Umbilical cord (tissue), 1 donor: ENCODE measurements at regions not wholly inside any gene's neighbourhood (a gene's known extent, or its start where the extent isn't known, plus 50 kb on each side); places are given as distances from the start of the nearest gene placed in this dataset.
A peak's percentile ranks its signal among the peaks of the same experiment; 100 is the strongest.

Experiments
- DNase-seq: peaks from one replicate; pipeline ENCODE4 v3.0.0-alpha.2; 2015; ENCODE audit warnings: low spot score

DNA sequence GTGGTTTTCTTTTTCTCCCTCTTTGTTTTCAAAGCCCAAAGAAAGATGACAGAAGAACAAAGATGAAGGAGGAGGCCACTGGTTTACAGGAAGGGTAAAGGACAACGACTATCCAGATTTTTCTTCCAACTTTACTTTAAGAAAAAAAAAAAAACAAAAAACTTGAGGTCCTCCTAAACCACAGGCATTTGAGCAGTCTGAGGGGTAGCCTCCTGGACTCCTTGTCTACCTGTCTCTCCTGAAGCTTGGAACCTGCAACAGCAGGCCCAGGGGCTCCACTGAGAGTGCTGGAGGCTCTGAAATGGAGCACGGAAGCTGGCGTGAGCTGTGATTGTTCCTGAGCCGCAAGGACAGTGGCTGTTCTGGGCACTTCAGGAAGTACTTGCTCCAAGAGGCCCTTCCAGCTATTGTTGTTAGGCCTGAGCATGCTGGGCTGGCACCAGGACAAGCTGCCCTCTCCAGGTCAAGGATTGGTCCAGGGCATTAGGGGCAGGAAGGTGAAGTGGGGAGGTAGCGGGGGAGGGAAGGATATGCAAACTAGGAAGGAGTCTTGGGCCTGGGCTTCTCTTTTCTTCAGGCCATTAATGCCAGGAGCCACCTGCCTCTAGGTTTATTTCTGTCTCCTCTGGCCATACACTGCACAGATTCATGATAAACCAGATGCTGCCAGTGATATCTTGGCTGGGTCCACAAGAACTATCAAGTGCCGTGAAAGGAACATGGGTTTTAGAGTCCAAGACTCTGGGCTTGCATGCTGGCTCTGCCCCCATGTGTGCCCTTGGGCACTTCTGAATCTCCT is 147.3 kb downstream of the CCDC34 start:
- DNase-seq = no peak

DNA sequence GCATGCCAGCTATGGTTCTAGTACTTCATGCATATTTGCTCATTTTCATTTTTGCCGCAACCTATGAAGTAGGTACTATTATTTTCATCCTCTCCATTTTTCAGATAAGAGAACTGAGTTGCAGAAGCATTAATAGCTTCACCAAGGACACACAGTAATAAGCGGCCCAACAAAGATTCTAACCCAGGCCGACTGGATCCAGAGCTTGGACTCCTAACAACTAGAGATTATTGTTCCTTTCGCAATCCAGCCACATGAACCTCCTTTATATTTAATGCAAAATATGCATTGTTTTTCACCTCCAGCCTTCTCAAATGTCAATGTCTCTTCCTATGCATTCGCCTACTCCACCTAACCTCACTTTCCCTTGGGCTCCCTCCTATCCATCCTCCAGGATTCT is 148.3 kb downstream of the CCDC34 start:
- DNase-seq = no peak

DNA sequence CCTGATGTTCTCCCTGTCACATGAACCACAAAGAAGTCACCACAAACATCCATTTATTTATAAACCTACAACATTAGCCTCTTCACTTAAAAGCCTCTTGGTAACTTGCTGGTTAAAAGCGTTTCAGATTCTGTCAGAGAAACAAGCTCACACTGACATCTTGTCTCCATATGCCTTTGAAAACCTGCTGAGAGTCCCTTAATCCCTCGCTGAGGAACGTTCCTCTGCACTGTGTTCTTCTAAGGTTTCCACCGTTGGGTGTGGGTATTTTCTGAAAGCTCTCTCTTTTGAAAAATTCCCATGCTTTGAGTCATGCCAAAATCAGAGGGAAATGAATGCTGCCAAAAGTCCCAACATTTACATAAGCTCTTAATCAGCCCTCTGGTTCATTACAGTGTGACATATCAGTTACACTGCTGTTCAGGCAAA is 149.8 kb downstream of the CCDC34 start:
- peak; percentile 96 for DNase-seq

- DNase-seq = no peak
These were observed 150.7 kb downstream of the CCDC34 start for GRCh38 chr11:27212248-27212780.

GRCh38 chr11:27211370-27212127 is 151.5 kb downstream of the CCDC34 start:
- no peak for DNase-seq

DNA sequence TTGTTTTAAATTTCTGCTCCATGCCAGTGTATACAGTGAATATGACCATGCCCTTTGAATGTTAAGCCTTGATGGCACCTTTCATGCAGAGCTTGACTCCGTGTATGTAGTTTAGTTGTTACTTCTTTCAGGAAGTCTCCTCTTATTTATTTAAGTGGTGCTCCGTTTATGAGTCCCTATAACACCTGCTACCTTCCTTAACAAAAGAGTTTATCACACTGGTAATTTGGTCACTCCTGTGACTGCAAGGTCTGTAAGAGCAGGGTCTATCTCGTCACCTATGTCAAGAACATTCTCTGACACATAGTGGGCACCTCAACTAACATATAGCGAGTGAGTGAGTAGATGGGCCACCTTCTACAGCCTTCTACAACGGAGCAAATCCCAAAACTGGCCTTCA is 152.5 kb downstream of the CCDC34 start:
- no peak for DNase-seq

DNA sequence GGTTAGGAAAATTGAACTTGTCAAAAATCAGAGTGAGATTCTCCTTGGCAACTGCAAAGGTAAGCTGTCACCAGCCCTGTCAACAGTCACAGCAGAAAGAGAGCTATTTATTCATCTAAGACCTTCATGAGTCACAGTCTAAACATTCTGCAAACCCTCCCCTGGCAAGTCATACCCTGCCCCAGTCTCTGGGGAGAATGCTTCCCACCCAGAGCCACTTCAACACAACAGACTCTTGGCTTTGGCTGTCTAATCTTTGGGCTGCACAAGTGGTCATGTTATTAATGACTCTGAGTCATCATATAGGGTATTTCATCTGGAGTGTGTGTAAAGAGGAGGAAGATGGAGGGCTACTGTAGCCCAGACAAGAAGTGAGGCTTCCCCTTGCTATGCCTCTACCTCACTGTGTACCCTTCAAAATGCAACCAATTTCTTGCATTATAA is 153.4 kb downstream of the CCDC34 start:
- peak; percentile 83 for DNase-seq

DNA sequence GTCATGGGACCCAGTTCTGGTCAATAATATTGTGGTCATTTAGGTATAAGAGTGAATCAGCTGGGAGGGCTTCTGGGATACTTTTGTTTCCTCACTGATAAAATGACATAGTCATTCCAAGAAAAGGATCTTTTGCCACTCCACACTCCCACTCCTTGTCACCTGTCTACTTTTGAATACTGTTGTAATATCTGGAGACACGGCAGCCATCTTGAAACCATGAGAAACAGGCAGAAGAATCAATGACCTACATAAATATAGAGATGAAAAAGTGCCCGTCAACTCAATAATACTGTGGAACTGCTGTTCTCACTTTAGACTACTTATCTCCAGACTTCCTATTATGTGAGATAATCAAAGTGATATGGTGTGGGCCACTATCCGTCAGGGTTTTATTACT is 154.2 kb downstream of the CCDC34 start:
- no peak for DNase-seq

DNA sequence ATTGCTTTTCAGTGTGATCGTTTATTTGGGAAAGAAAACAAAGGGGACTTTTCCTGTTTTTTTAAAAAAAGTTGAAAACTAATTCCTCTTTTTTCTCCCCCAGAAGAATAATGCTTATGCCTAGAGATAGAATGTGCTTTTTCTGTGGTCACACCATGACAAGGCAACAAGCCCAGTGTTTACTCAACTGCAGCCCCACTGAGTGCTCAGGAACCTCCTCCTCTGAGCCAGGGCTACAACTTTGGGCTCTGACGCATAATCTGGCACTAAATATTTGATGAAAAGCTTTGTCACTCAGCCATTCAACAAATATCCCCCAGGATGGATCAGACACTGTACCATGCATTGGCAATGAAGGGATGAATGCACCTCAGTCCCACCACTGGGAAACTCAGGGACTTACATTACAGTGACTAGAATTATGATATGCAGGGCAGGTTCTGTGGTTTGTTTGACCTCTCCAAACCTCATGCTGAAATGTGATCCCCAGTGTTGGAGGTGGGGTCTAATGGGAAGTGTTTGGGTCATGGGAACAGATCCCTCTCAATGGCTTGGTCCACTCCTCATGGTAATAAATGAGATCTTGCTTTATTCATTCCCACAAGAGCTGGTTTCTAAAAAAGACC is 155.9 kb downstream of the CCDC34 start:
- DNase-seq = no peak

DNA sequence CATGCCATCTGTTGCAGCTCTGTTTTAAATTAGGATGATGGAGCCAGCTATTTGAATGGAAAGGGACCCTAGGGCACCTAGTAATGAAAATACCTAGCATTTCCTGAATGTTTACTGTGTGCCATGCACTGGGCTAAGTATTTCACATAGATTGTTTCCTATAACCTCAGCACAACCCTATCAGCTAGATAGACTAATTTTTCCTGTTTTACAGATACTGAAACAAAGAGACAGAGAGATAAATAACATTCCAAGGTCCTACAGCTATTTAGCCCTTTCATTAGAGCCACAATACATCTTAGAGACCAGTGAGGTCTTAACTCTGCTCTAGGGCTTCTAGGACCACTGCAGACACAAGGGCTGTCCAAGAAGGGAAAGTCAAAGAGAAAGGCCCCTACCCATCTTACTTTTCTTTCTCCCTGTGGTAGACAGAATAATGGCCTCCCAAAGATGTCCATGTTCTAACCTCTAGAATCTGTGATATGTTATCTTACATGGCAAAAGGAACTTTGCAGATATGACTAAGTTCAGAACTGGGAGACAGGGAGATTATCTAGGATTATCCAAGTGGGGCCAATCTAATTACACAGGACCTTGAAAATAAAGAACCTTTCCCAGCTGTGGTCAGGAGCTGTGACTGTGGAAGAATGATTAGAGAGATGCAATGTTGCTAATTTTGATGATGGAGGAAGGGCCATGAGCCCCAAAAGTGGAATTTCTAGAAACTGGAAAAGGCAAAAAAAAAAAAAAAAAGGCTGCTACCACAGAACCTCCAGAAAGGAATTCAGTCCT is 157.0 kb downstream of the CCDC34 start:
- no peak for DNase-seq

DNA sequence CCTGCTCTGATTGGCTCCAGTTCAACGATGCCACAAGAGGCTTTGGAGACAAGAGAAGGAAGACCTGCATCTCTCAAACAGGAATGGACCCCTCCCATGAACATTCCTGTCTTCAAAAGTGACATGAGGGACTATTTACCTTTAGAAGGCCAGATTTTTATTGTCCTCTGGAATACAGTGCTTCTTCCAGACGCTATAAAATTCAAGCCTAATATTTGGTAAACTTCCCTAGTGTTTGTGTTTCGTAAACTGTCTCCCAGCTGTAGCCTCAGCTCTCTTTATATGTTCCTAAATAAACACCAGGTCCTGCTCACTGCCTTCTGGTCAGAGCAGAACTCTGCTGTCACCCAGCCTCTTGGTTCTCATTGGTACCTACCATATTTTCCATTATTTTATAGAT is 157.8 kb downstream of the CCDC34 start:
- no peak for DNase-seq

DNA sequence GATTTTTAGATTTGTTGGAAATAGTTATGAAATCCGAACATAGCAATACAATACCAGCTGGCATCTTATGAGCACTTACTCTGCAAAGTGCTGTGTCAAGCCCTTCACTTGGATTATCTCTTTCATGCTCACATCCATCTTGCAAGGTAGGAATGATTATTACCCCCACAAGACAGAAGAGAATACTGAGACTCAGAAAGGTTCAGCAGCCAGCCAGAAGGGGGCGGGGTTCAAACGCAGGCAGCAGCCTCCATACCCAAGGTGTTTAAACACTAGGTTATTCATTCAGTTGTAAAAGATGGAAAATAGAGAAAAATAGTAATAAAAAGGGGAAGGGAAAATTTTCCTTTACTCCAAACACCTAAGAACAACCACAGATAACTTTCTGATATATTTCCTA is 158.5 kb downstream of the CCDC34 start:
- no peak for DNase-seq

DNA sequence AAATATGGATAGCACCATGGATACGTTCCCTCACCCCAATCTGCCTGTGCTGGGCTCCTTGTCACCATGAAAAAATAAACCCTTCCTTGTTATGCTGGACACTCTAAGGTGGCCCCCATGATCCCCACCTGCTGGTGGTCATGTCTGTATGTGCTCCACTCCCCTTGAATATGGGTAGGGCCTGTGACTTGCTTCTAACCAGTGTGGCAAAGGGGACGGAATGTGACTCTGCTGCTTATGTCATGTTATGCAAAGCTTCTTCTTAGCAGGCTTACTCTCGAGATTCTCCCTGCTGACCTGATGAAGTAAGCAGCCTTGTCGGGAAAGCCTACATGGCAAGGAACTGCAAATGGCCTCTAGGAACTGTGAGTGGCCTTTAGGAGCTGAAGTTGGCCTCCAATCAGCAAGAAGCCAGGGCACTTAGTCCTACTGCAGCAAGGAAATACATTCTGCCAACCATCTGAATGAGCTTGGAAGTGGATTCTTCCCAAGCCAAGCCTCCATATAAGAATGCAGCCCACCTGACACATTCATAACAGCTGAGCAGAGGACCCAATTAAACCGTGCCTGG is 159.9 kb downstream of the CCDC34 start:
- no peak for DNase-seq

DNA sequence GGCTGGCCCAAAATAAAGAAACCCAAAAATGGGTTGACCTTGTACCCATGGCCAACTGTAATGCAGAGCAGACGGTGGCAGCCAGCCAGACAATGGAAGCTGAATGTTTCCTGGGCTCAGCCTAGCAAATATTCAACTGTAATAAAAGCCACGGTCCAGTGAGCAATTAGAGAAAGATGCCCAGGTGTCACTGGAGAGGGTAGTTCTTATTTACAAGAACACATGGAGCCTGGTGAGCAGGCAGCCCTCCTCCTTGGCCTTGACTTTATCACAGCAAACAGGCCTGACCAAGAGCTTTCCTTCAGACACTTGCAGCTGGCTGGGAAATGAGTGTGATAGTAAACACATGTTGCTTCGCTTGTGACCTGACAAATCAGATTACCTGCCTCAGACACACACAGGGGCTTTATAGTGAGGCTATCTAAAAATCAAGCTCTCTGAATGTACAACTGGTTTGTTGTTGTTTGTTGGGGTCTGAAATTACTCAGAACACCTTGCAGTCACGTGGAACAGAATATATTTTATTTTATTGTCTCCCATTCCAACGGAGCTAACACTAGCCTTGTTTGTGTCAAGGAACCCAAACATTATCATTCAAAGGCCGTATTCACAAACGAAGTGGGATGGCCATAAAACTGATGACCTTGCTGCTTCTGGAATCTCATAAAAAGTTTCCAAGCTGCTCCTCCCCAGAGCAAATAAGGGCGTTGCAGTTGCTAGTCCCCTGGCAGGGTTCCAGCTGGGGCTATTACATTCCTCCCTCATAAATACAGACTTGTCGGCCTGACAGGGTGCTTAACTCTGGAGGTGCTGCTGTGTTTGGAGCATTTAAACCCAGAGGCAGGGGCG is 161.1 kb downstream of the BBOX1 start:
- peak; percentile 94 for DNase-seq

DNA sequence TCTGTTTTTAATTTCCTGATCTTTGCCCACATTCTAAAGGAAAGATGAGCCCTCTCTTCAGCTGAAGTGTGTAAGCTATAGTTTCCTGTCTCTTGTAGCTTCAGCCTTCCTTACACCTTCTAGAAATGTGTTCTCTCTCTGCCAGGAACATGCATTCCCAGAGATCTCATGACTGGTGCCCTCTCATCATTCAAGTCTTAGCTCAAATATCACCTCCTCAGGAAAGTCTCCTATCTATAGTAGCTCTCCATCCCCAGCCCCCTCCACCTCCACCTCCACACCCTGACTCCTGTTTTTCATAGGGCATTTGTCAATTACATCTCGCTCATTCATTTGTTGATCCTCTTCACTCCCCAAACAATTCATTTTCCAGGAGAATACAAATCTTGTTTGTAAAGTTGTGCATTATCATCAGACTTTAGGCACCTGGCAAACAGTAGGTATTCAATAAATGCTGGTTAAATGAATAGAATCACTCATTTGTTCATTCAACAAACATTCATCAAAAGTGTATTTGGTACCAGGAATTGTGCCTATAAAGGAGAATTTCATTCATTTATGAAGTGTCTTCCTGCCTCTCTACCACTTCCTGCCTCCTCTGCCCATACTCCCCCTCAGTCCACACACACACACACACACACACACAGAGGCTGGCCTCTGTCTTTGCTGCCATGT is 160.3 kb downstream of the BBOX1 start:
- no peak for DNase-seq

- DNase-seq = no peak
These were observed 155.7 kb downstream of the BBOX1 start for GRCh38 chr11:27196203-27196897.

GRCh38 chr11:27195837-27196202 is 155.2 kb downstream of the BBOX1 start:
- DNase-seq = no peak

DNA sequence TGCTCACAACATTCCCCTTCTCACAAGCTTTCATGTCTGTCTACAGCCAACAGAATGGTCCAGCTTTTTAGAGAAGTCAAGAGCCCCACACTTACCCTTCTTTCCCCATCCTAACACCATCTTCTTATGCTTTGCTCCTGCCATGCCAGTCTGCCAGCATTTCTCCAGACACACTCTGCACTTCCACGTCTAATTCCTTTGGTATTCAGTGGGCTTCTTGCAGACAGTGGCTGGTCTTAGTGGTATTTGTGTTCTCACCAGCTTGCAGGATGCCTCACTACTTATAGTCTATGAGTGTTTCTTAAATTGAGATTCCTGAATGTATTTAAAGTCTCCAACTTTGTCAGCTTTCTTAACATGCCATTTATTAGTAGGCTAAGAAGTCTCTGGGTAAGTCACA is 154.4 kb downstream of the BBOX1 start:
- no peak for DNase-seq
